GM23248 (cell line): ENCODE measurements at regions not wholly inside any gene's neighbourhood (a gene's known extent, or its start where the extent isn't known, plus 50 kb on each side); places are given as distances from the start of the nearest gene placed in this dataset.

Experiments
- DNase-seq: peaks from one replicate; pipeline ENCODE4 v3.0.0-alpha.2; 2015
- H2AFZ ChIP-seq: fragments of 200-600 bp; sonication (generic); 2 replicates; pipeline ENCODE4 v1.6.1; 2016; ENCODE audit warnings: antibody characterized with exemption
- H3F3A ChIP-seq: fragments of 200-600 bp; sonication (generic); 2 replicates; pipeline ENCODE4 v1.6.1; 2016; ENCODE audit warnings: mild to moderate bottlenecking, antibody characterized with exemption, mixed run types; ENCODE audit not compliant: insufficient read depth
- H3K27ac ChIP-seq: fragments of 200-600 bp; sonication (generic); 2 replicates; pipeline ENCODE4 v1.5.1; 2016; ENCODE audit warnings: mild to moderate bottlenecking
- H3K27me3 ChIP-seq: fragments of 200-600 bp; sonication (generic); replicated peaks from 2 replicates; pipeline ENCODE4 v1.6.1; 2016; ENCODE audit warnings: mild to moderate bottlenecking; ENCODE audit not compliant: insufficient read depth
- H3K36me3 ChIP-seq: fragments of 200-600 bp; sonication (generic); 2 replicates; pipeline ENCODE4 v1.6.1; 2016; ENCODE audit warnings: low read depth, mild to moderate bottlenecking
- H3K4me1 ChIP-seq: fragments of 200-600 bp; sonication (generic); 2 replicates; pipeline ENCODE4 v1.6.1; 2016; ENCODE audit warnings: mild to moderate bottlenecking; ENCODE audit not compliant: insufficient read depth
- H3K4me2 ChIP-seq: fragments of 200-600 bp; sonication (generic); one replicate; pipeline ENCODE4 v1.6.1; 2016; ENCODE audit warnings: mild to moderate bottlenecking; ENCODE audit not compliant: unreplicated experiment
- H3K4me3 ChIP-seq: fragments of 200-600 bp; sonication (generic); 2 replicates; pipeline ENCODE4 v1.5.1; 2016; ENCODE audit warnings: mild to moderate bottlenecking
- H3K79me2 ChIP-seq: fragments of 200-600 bp; sonication (generic); 2 replicates; pipeline ENCODE4 v1.6.1; 2016; ENCODE audit warnings: mild to moderate bottlenecking; ENCODE audit not compliant: insufficient read depth
- H3K9ac ChIP-seq: fragments of 200-600 bp; sonication (generic); 2 replicates; pipeline ENCODE4 v1.6.1; 2016; ENCODE audit warnings: mild to moderate bottlenecking
- H3K9me2 ChIP-seq: fragments of 200-600 bp; sonication (generic); 2 replicates; pipeline ENCODE4 v1.6.1; 2016; ENCODE audit warnings: mixed run types, mild to moderate bottlenecking, moderate library complexity; ENCODE audit not compliant: insufficient read depth
- H3K9me3 ChIP-seq: fragments of 200-600 bp; sonication (generic); one replicate; pipeline ENCODE4 v1.6.1; 2017; ENCODE audit warnings: low read depth
- H4K20me1 ChIP-seq: fragments of 200-600 bp; sonication (generic); 2 replicates; pipeline ENCODE4 v1.6.0; 2016; ENCODE audit not compliant: insufficient read depth
- EZH2 ChIP-seq: fragments of 200-600 bp; sonication (generic); IDR thresholded peaks from 2 replicates; pipeline ENCODE4 v1.6.1; 2018; ENCODE audit warnings: antibody characterized with exemption, mild to moderate bottlenecking; ENCODE audit not compliant: insufficient read depth, poor library complexity, severe bottlenecking
- EZH2phosphoT487 ChIP-seq: fragments of 200-600 bp; sonication (generic); IDR thresholded peaks from 2 replicates; pipeline ENCODE4 v1.6.1; 2018; ENCODE audit warnings: antibody characterized with exemption, moderate library complexity, mild to moderate bottlenecking, low read depth; ENCODE audit not compliant: insufficient read depth
- WGBS, 2 experiments: methylation state at CpG; one replicate each; pipeline ENCODE4 v1.1.6; 2015 to 2017; ENCODE audit warnings: low lambda C conversion rate in 2 of 2, low coverage in 1 of 2; ENCODE audit errors: missing lambda C conversion rate in 2 of 2; 5-methylcytosine and 5-hydroxymethylcytosine counted together
- in situ Hi-C: fragments of 300-500 bp; cut with MboI; formaldehyde crosslinking; loops from 2 replicates; pipeline ENCODE4 v1.15.0; 2020

- H2AFZ ChIP-seq: no peak overlapping the region
- no peak overlapping the region for H3K4me3 ChIP-seq
- H3K36me3 ChIP-seq: no peaks in the 10 kb centered on the region
- no peak overlapping the region for H3K4me2 ChIP-seq
- in situ Hi-C loops: loop anchor here (25.0 kb wide), 1 partner anchor 669 kb away; no protein-coding TSS in a partner anchor
- H3K4me1 ChIP-seq: no peaks in the 10 kb centered on the region
- no peak overlapping the region for H3K9ac ChIP-seq
- no peaks in the 10 kb centered on the region for H3K27me3 ChIP-seq
- 20 to 25% methylated on average over 3 of the region's 3 CpGs for WGBS, 2 experiments
- no peaks in the 10 kb centered on the region for H3K9me3 ChIP-seq
- H3K79me2 ChIP-seq: no peaks in the 10 kb centered on the region
- no peak for TF ChIP-seq EZH2
- no peak for TF ChIP-seq EZH2phosphoT487
- no peak overlapping the region for H3K27ac ChIP-seq
- H3F3A ChIP-seq: no peaks in the 10 kb centered on the region
- H3K9me2 ChIP-seq: no peaks in the 10 kb centered on the region
- H4K20me1 ChIP-seq: no peaks in the 10 kb centered on the region
- DNase-seq: no peak
Measured at GRCh38 chr3:67118635-67119034, 120.5 kb downstream of the KBTBD8 start.

GRCh38 chr3:67123914-67124313, 125.8 kb downstream of the KBTBD8 start:
- H3K9ac ChIP-seq: no peak overlapping the region
- H3K79me2 ChIP-seq: no peaks in the 10 kb centered on the region
- no peak for TF ChIP-seq EZH2phosphoT487
- H3K9me2 ChIP-seq: no peaks in the 10 kb centered on the region
- H3K4me1 ChIP-seq: no peaks in the 10 kb centered on the region
- H3K9me3 ChIP-seq: no peaks in the 10 kb centered on the region
- H3K27ac ChIP-seq: no peak overlapping the region
- no peak for DNase-seq
- H3K27me3 ChIP-seq: no peaks in the 10 kb centered on the region
- no peak overlapping the region for H3K4me2 ChIP-seq
- H3F3A ChIP-seq: no peaks in the 10 kb centered on the region
- WGBS, 2 experiments: 6 to 7% methylated on average over 5 of the region's 5 CpGs
- no peak overlapping the region for H2AFZ ChIP-seq
- H3K36me3 ChIP-seq: no peaks in the 10 kb centered on the region
- no peak overlapping the region for H3K4me3 ChIP-seq
- in situ Hi-C loops: loop anchor here (10.0 to 25.0 kb wide), 2 partner anchors 663 to 1761 kb away; no protein-coding TSS in a partner anchor
- no peaks in the 10 kb centered on the region for H4K20me1 ChIP-seq

GRCh38 chr3:67127254-67127653, 129.1 kb downstream of the KBTBD8 start:
- no peaks in the 10 kb centered on the region for H4K20me1 ChIP-seq
- no peaks in the 10 kb centered on the region for H3K4me1 ChIP-seq
- no peak overlapping the region for H3K4me2 ChIP-seq
- H3K9me2 ChIP-seq: no peaks in the 10 kb centered on the region
- WGBS, 2 experiments: 16% methylated on average over 3 of the region's 3 CpGs
- H3K4me3 ChIP-seq: no peak overlapping the region
- H3K79me2 ChIP-seq: no peaks in the 10 kb centered on the region
- no peak for TF ChIP-seq EZH2phosphoT487
- no peak for TF ChIP-seq EZH2
- H3K36me3 ChIP-seq: no peaks in the 10 kb centered on the region
- H3K27me3 ChIP-seq: no peaks in the 10 kb centered on the region
- H3F3A ChIP-seq: no peaks in the 10 kb centered on the region
- no peaks in the 10 kb centered on the region for H3K9me3 ChIP-seq
- in situ Hi-C loops: loop anchor here (10.0 kb wide), 1 partner anchor 1758 kb away; no protein-coding TSS in a partner anchor
- no peak overlapping the region for H2AFZ ChIP-seq
- no peak overlapping the region for H3K9ac ChIP-seq
- no peak for DNase-seq
- H3K27ac ChIP-seq: no peak overlapping the region

GRCh38 chr3:67142432-67142831, 144.3 kb downstream of the KBTBD8 start:
- H4K20me1 ChIP-seq: no peaks in the 10 kb centered on the region
- in situ Hi-C loops: no loop called here
- no peak for DNase-seq
- H3K9me3 ChIP-seq: no peaks in the 10 kb centered on the region
- H3K79me2 ChIP-seq: no peaks in the 10 kb centered on the region
- no peaks in the 10 kb centered on the region for H3K36me3 ChIP-seq
- no peaks in the 10 kb centered on the region for H3K9me2 ChIP-seq
- no peaks in the 10 kb centered on the region for H3K4me1 ChIP-seq
- H3K4me3 ChIP-seq: no peak overlapping the region
- H3K9ac ChIP-seq: no peak overlapping the region
- 40 to 46% methylated on average over 8 of the region's 8 CpGs for WGBS, 2 experiments
- H2AFZ ChIP-seq: no peak overlapping the region
- no peak overlapping the region for H3K27ac ChIP-seq
- no peak overlapping the region for H3K4me2 ChIP-seq
- H3F3A ChIP-seq: no peaks in the 10 kb centered on the region
- TF ChIP-seq EZH2phosphoT487 (no peak), EZH2 (no peak)
- H3K27me3 ChIP-seq: no peaks in the 10 kb centered on the region

- H3K9me2 ChIP-seq: no peaks in the 10 kb centered on the region
- DNase-seq: no peak
- H2AFZ ChIP-seq: no peak overlapping the region
- 6 to 24% methylated on average over 2 of the region's 2 CpGs for WGBS, 2 experiments
- no peaks in the 10 kb centered on the region for H3K36me3 ChIP-seq
- no peak overlapping the region for H3K4me3 ChIP-seq
- no peak for TF ChIP-seq EZH2
- no peak for TF ChIP-seq EZH2phosphoT487
- H3F3A ChIP-seq: no peaks in the 10 kb centered on the region
- no peaks in the 10 kb centered on the region for H3K27me3 ChIP-seq
- H3K9me3 ChIP-seq: no peaks in the 10 kb centered on the region
- no peak overlapping the region for H3K4me2 ChIP-seq
- H3K27ac ChIP-seq: no peak overlapping the region
- in situ Hi-C loops: no loop called here
- H3K9ac ChIP-seq: no peak overlapping the region
- no peaks in the 10 kb centered on the region for H4K20me1 ChIP-seq
- no peaks in the 10 kb centered on the region for H3K79me2 ChIP-seq
- H3K4me1 ChIP-seq: no peaks in the 10 kb centered on the region
Measured at GRCh38 chr3:67145738-67146137, 147.6 kb downstream of the KBTBD8 start.
